ENCODE measurements at regions not wholly inside any gene's neighbourhood (a gene's known extent, or its start where the extent isn't known, plus 50 kb on each side); places are given as distances from the start of the nearest gene placed in this dataset.

- no peak overlapping the region for H3K4me3 ChIP-seq (ENCODE audit: control insufficient read depth in 1 of 2, extremely low read depth in 1 of 2, low read length in 1 of 2)
- Mint-ChIP-seq H3K27ac (no peak overlapping the region), H3K9me3 (peaks cover 3 to 9% (median 4%) of the 10 kb centered on the region in 3 donors), H3K36me3 (no peaks in the 10 kb centered on the region), H3K4me3 (no peak overlapping the region), H3K4me1 (no peaks in the 10 kb centered on the region), H3K27me3 (no peaks in the 10 kb centered on the region)
- no peaks in the 10 kb centered on the region for H3K9me3 ChIP-seq
- no peaks in the 10 kb centered on the region for H3K36me3 ChIP-seq (ENCODE audit: control insufficient read depth in 2 of 2, extremely low read depth in 1 of 2, insufficient read depth in 1 of 2, low read length in 1 of 2)
- no CpG with 5 or more reads among the region's 2 CpGs for WGBS (ENCODE audit: insufficient coverage)
- H3K27me3 ChIP-seq (replicated peaks in 1 of 2; ENCODE audit: control insufficient read depth in 2 of 2, extremely low read depth in 1 of 2, insufficient read depth in 2 of 2, low read length in 1 of 2): no peaks in the 10 kb centered on the region
- DNase-seq (no peak), ATAC-seq (replicated peaks in 1 of 4) (no peak)
- no peaks in the 10 kb centered on the region for H3K4me1 ChIP-seq (ENCODE audit: control insufficient read depth in 1 of 2, extremely low read depth in 1 of 2, insufficient read depth in 2 of 2, low read length in 2 of 2)
- ChIA-PET CTCF (no interaction called here), POLR2A (no interaction called here)
- H3K27ac ChIP-seq (ENCODE audit: low read length): no peak overlapping the region
Observed at GRCh38 chr6:101286146-101286545, 107.4 kb upstream of the GRIK2 start.

- no peaks in the 10 kb centered on the region for H3K27me3 ChIP-seq (replicated peaks in 1 of 2; ENCODE audit: control insufficient read depth in 2 of 2, extremely low read depth in 1 of 2, insufficient read depth in 2 of 2, low read length in 1 of 2)
- ChIA-PET POLR2A (interaction anchor here in 1 of 2 donors (0.7 kb wide), 1 partner anchor 31 kb away, joined by 3 read pairs; no protein-coding TSS in a partner anchor), CTCF (no interaction called here)
- ATAC-seq (replicated peaks in 1 of 4): no peak
- no peaks in the 10 kb centered on the region for H3K9me3 ChIP-seq
- 60% methylated on average over 1 of the region's 2 CpGs for WGBS (ENCODE audit: insufficient coverage)
- Mint-ChIP-seq H3K9me3 (peaks cover 8 to 15% (median 8%) of the 10 kb centered on the region in 3 donors), H3K4me1 (no peaks in the 10 kb centered on the region), H3K4me3 (no peak overlapping the region), H3K27ac (no peak overlapping the region), H3K27me3 (no peaks in the 10 kb centered on the region), H3K36me3 (no peaks in the 10 kb centered on the region)
- no peak overlapping the region for H3K4me3 ChIP-seq (ENCODE audit: control insufficient read depth in 1 of 2, extremely low read depth in 1 of 2, low read length in 1 of 2)
- H3K27ac ChIP-seq (ENCODE audit: low read length): no peak overlapping the region
- no peaks in the 10 kb centered on the region for H3K4me1 ChIP-seq (ENCODE audit: control insufficient read depth in 1 of 2, extremely low read depth in 1 of 2, insufficient read depth in 2 of 2, low read length in 2 of 2)
- DNase-seq: no peak
- no peaks in the 10 kb centered on the region for H3K36me3 ChIP-seq (ENCODE audit: control insufficient read depth in 2 of 2, extremely low read depth in 1 of 2, insufficient read depth in 1 of 2, low read length in 1 of 2)
Observed at GRCh38 chr6:101290346-101290745, 103.2 kb upstream of the GRIK2 start.

- Histone ChIP-seq H3K4me3 (ENCODE audit: control insufficient read depth in 1 of 2, extremely low read depth in 1 of 2, low read length in 1 of 2) (no peak overlapping the region), H3K9me3 (no peaks in the 10 kb centered on the region), H3K36me3 (ENCODE audit: control insufficient read depth in 2 of 2, extremely low read depth in 1 of 2, insufficient read depth in 1 of 2, low read length in 1 of 2) (no peaks in the 10 kb centered on the region), H3K27ac (ENCODE audit: low read length) (no peak overlapping the region), H3K27me3 (replicated peaks in 1 of 2; ENCODE audit: control insufficient read depth in 2 of 2, extremely low read depth in 1 of 2, insufficient read depth in 2 of 2, low read length in 1 of 2) (no peaks in the 10 kb centered on the region), H3K4me1 (ENCODE audit: control insufficient read depth in 1 of 2, extremely low read depth in 1 of 2, insufficient read depth in 2 of 2, low read length in 2 of 2) (no peaks in the 10 kb centered on the region)
- Mint-ChIP-seq H3K27me3 (no peaks in the 10 kb centered on the region), H3K36me3 (no peaks in the 10 kb centered on the region), H3K4me1 (no peaks in the 10 kb centered on the region), H3K4me3 (no peak overlapping the region), H3K27ac (no peak overlapping the region), H3K9me3 (peaks cover 8 to 15% (median 8%) of the 10 kb centered on the region in 3 donors)
- DNase-seq: no peak
- ChIA-PET CTCF (no interaction called here), POLR2A (no interaction called here)
- WGBS (ENCODE audit: insufficient coverage): 94% methylated on average over 2 of the region's 5 CpGs
- no peak for ATAC-seq (replicated peaks in 1 of 4)
Observed at GRCh38 chr6:101294051-101294638, 99.4 kb upstream of the GRIK2 start.

GRCh38 chr6:101294676-101295075, 98.8 kb upstream of the GRIK2 start:
- POLR2A ChIA-PET: no interaction called here
- DNase-seq (no peak), ATAC-seq (replicated peaks in 1 of 4) (no peak)
- H3K4me1 Mint-ChIP-seq: no peaks in the 10 kb centered on the region
- no peak overlapping the region for H3K4me3 Mint-ChIP-seq
- no peaks in the 10 kb centered on the region for H3K9me3 ChIP-seq
- no peaks in the 10 kb centered on the region for H3K36me3 ChIP-seq (ENCODE audit: control insufficient read depth in 2 of 2, extremely low read depth in 1 of 2, insufficient read depth in 1 of 2, low read length in 1 of 2)
- H3K4me3 ChIP-seq (ENCODE audit: control insufficient read depth in 1 of 2, extremely low read depth in 1 of 2, low read length in 1 of 2): no peak overlapping the region
- no peaks in the 10 kb centered on the region for H3K4me1 ChIP-seq (ENCODE audit: control insufficient read depth in 1 of 2, extremely low read depth in 1 of 2, insufficient read depth in 2 of 2, low read length in 2 of 2)
- CTCF ChIA-PET: no interaction called here
- no peaks in the 10 kb centered on the region for H3K36me3 Mint-ChIP-seq
- peaks cover 8 to 15% (median 8%) of the 10 kb centered on the region in 3 donors for H3K9me3 Mint-ChIP-seq
- H3K27ac ChIP-seq (ENCODE audit: low read length): no peak overlapping the region
- H3K27me3 Mint-ChIP-seq: no peaks in the 10 kb centered on the region
- H3K27me3 ChIP-seq (replicated peaks in 1 of 2; ENCODE audit: control insufficient read depth in 2 of 2, extremely low read depth in 1 of 2, insufficient read depth in 2 of 2, low read length in 1 of 2): no peaks in the 10 kb centered on the region
- H3K27ac Mint-ChIP-seq: no peak overlapping the region

GRCh38 chr6:101296169-101296960, 97.1 kb upstream of the GRIK2 start:
- H3K36me3 ChIP-seq (ENCODE audit: control insufficient read depth in 2 of 2, extremely low read depth in 1 of 2, insufficient read depth in 1 of 2, low read length in 1 of 2): no peaks in the 10 kb centered on the region
- H3K4me3 ChIP-seq (ENCODE audit: control insufficient read depth in 1 of 2, extremely low read depth in 1 of 2, low read length in 1 of 2): no peak overlapping the region
- no peaks in the 10 kb centered on the region for H3K4me1 ChIP-seq (ENCODE audit: control insufficient read depth in 1 of 2, extremely low read depth in 1 of 2, insufficient read depth in 2 of 2, low read length in 2 of 2)
- ATAC-seq (replicated peaks in 1 of 4) (no peak), DNase-seq (no peak)
- POLR2A ChIA-PET: no interaction called here
- Mint-ChIP-seq H3K36me3 (no peaks in the 10 kb centered on the region), H3K27me3 (no peaks in the 10 kb centered on the region), H3K4me1 (no peaks in the 10 kb centered on the region), H3K4me3 (no peak overlapping the region), H3K9me3 (peaks cover 9 to 13% (median 11%) of the 10 kb centered on the region in 3 donors), H3K27ac (no peak overlapping the region)
- no peak overlapping the region for H3K27ac ChIP-seq (ENCODE audit: low read length)
- 92% methylated on average over 2 of the region's 6 CpGs for WGBS (ENCODE audit: insufficient coverage)
- no peaks in the 10 kb centered on the region for H3K27me3 ChIP-seq (replicated peaks in 1 of 2; ENCODE audit: control insufficient read depth in 2 of 2, extremely low read depth in 1 of 2, insufficient read depth in 2 of 2, low read length in 1 of 2)
- no peaks in the 10 kb centered on the region for H3K9me3 ChIP-seq
- CTCF ChIA-PET: no interaction called here

DNA sequence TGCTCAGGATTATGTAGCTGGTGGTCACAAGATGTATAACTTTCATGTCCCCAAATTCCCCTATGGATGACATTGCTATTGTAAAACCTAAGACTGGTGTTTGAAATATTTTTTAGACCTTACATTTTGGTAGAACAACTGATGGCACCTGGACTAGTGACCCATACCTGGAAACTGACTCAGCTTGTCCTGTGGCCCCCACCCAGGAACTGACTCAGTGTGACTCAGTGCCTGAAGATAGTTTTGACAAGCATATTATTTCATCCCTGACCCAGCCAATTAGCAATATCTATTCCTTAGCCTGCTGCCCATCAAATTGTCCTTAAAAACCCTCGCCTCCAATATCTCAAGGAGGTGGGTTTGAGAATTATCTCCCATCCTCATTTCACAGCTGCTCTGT, 90.9 kb upstream of the GRIK2 start:
- ChIA-PET POLR2A (no interaction called here), CTCF (no interaction called here)
- H3K4me3 Mint-ChIP-seq: no peak overlapping the region
- no peak overlapping the region for H3K4me3 ChIP-seq (ENCODE audit: control insufficient read depth in 1 of 2, extremely low read depth in 1 of 2, low read length in 1 of 2)
- no peaks in the 10 kb centered on the region for H3K36me3 Mint-ChIP-seq
- ATAC-seq (replicated peaks in 1 of 4) (no peak), DNase-seq (no peak)
- no peak overlapping the region for H3K27ac Mint-ChIP-seq
- no peaks in the 10 kb centered on the region for H3K4me1 ChIP-seq (ENCODE audit: control insufficient read depth in 1 of 2, extremely low read depth in 1 of 2, insufficient read depth in 2 of 2, low read length in 2 of 2)
- H3K27me3 ChIP-seq (replicated peaks in 1 of 2; ENCODE audit: control insufficient read depth in 2 of 2, extremely low read depth in 1 of 2, insufficient read depth in 2 of 2, low read length in 1 of 2): no peaks in the 10 kb centered on the region
- H3K9me3 Mint-ChIP-seq: peaks cover 8 to 23% (median 14%) of the 10 kb centered on the region in 3 donors
- H3K36me3 ChIP-seq (ENCODE audit: control insufficient read depth in 2 of 2, extremely low read depth in 1 of 2, insufficient read depth in 1 of 2, low read length in 1 of 2): no peaks in the 10 kb centered on the region
- WGBS (ENCODE audit: insufficient coverage): no CpG with 5 or more reads among the region's 1 CpG
- H3K4me1 Mint-ChIP-seq: no peaks in the 10 kb centered on the region
- H3K27ac ChIP-seq (ENCODE audit: low read length): no peak overlapping the region
- no peaks in the 10 kb centered on the region for H3K9me3 ChIP-seq
- H3K27me3 Mint-ChIP-seq: no peaks in the 10 kb centered on the region

All from T-cell (primary cell).